Astrocyte (in vitro differentiated cells and primary cell): ENCODE measurements at regions not wholly inside any gene's neighbourhood (a gene's known extent, or its start where the extent isn't known, plus 50 kb on each side); places are given as distances from the start of the nearest gene placed in this dataset.

Source experiments
- DNase-seq: peaks from one replicate; pipeline ENCODE4 v3.0.0-alpha.2; 2010; ENCODE audit warnings: low read depth
- FAIRE-seq: peaks from 2 replicates; lab custom pipeline; 2011; peaks lifted over from hg19 to GRCh38; lab: Jason Lieb, UNC
- H2AFZ ChIP-seq: 2 replicates; pipeline ENCODE4 v1.6.0; 2012; ENCODE audit warnings: low read depth, low read length, inconsistent platforms
- H3K27ac ChIP-seq: 2 replicates; pipeline ENCODE4 v1.5.1; 2011; ENCODE audit warnings: low read depth, low read length, inconsistent platforms
- H3K27me3 ChIP-seq: 2 replicates; pipeline ENCODE4 v1.6.0; 2011; ENCODE audit warnings: low read length, inconsistent platforms; ENCODE audit not compliant: insufficient read depth
- H3K36me3 ChIP-seq: 2 replicates; pipeline ENCODE4 v1.5.1; 2011; ENCODE audit warnings: low read length, inconsistent platforms; ENCODE audit not compliant: insufficient read depth
- H3K4me1 ChIP-seq: 2 replicates; pipeline ENCODE4 v1.5.1; 2011; ENCODE audit warnings: low read length, inconsistent platforms; ENCODE audit not compliant: insufficient read depth
- H3K4me2 ChIP-seq: 2 replicates; pipeline ENCODE4 v1.6.0; 2012; ENCODE audit warnings: low read length, inconsistent platforms
- H3K4me3 ChIP-seq: 2 replicates; pipeline ENCODE4 v1.5.1; 2011; ENCODE audit warnings: low read depth, mild to moderate bottlenecking, low read length, inconsistent platforms; ENCODE audit not compliant: insufficient read depth
- H3K79me2 ChIP-seq: 2 replicates; pipeline ENCODE4 v1.6.0; 2012; ENCODE audit warnings: mild to moderate bottlenecking, low read length, inconsistent platforms; ENCODE audit not compliant: insufficient read depth
- H3K9ac ChIP-seq: 2 replicates; pipeline ENCODE4 v1.6.0; 2012; ENCODE audit warnings: mild to moderate bottlenecking, low read length, inconsistent platforms
- H3K9me3 ChIP-seq: 2 replicates; pipeline ENCODE4 v1.5.1; 2012; ENCODE audit warnings: low read depth, mild to moderate bottlenecking, low read length, inconsistent platforms; ENCODE audit not compliant: insufficient read depth
- H4K20me1 ChIP-seq: 2 replicates; pipeline ENCODE4 v1.6.0; 2012; ENCODE audit warnings: low read length, inconsistent platforms; ENCODE audit not compliant: insufficient read depth
- H3K27ac Mint-ChIP-seq: one replicate; pipeline ENCODE4 v1.8.0; 2021; ENCODE audit warnings: mild to moderate bottlenecking, mixed read lengths; ENCODE audit not compliant: unreplicated experiment
- H3K27me3 Mint-ChIP-seq: one replicate; pipeline ENCODE4 v1.8.0; 2021; ENCODE audit warnings: low read depth, mixed read lengths; ENCODE audit not compliant: unreplicated experiment
- H3K36me3 Mint-ChIP-seq: one replicate; pipeline ENCODE4 v1.8.0; 2021; ENCODE audit warnings: low read depth, mixed read lengths; ENCODE audit not compliant: unreplicated experiment
- H3K4me1 Mint-ChIP-seq: one replicate; pipeline ENCODE4 v1.8.0; 2021; ENCODE audit warnings: low read depth, mixed read lengths; ENCODE audit not compliant: unreplicated experiment
- H3K4me3 Mint-ChIP-seq: one replicate; pipeline ENCODE4 v1.8.0; 2021; ENCODE audit warnings: mild to moderate bottlenecking, moderate library complexity, mixed read lengths; ENCODE audit not compliant: unreplicated experiment
- H3K9me3 Mint-ChIP-seq: one replicate; pipeline ENCODE4 v1.8.0; 2021; ENCODE audit warnings: mild to moderate bottlenecking, mixed read lengths; ENCODE audit not compliant: unreplicated experiment
- CTCF ChIP-seq: IDR thresholded peaks from 2 replicates; pipeline ENCODE4 v1.5.1; 2011; ENCODE audit warnings: low read depth, mild to moderate bottlenecking, inconsistent platforms, low read length, moderate library complexity; ENCODE audit not compliant: insufficient read depth
- EZH2 ChIP-seq: IDR thresholded peaks from 2 replicates; pipeline ENCODE4 v1.6.1; 2012; ENCODE audit warnings: mild to moderate bottlenecking, low read length, inconsistent platforms; ENCODE audit not compliant: insufficient read depth

GRCh38 chr4:8772499-8773123 lies 99.0 kb downstream of the HMX1 start:
- Histone ChIP-seq H3K36me3 (no peaks in the 10 kb centered on the region), H3K9me3 (no peaks in the 10 kb centered on the region), H3K4me3 (no peak overlapping the region), H3K4me1 (no peaks in the 10 kb centered on the region), H3K4me2 (no peak overlapping the region), H3K27me3 (no peaks in the 10 kb centered on the region), H3K79me2 (no peaks in the 10 kb centered on the region), H2AFZ (no peak overlapping the region), H3K27ac (no peak overlapping the region), H3K9ac (no peak overlapping the region), H4K20me1 (no peaks in the 10 kb centered on the region)
- TF ChIP-seq EZH2 (no peak), CTCF (no peak)
- Mint-ChIP-seq H3K9me3 (peaks cover 2% of the 10 kb centered on the region), H3K36me3 (no peaks in the 10 kb centered on the region), H3K4me1 (peaks cover 5% of the 10 kb centered on the region), H3K4me3 (no peak overlapping the region), H3K27ac (no peak overlapping the region), H3K27me3 (peaks cover 40% of the 10 kb centered on the region)
- DNase-seq, result no peak
- FAIRE-seq, result no peak

DNA sequence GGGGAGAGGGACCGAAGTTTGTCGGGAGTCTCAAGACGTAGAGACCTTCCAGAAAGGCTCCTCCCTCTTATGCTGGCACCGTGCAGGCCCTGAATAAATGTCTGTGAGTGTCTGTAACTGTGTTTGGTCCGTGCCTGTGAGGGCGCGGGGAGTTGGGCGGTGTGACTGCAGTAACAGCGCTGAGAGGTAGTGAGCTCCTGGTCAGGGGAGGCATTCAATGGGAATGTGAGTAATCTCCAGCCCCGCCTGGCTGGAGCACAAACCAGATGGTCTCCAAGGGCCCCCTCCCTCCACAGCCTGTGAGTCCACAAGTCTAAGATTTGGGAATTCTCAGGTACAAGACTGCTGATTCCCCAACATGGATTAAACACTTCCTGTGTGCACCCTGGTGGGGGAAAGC lies 100.0 kb downstream of the HMX1 start:
- Mint-ChIP-seq H3K4me1 (peaks cover 2% of the 10 kb centered on the region), H3K27me3 (peaks cover 43% of the 10 kb centered on the region), H3K4me3 (no peak overlapping the region), H3K9me3 (peaks cover 2% of the 10 kb centered on the region), H3K36me3 (no peaks in the 10 kb centered on the region), H3K27ac (no peak overlapping the region)
- Histone ChIP-seq H3K27ac (no peak overlapping the region), H3K79me2 (no peaks in the 10 kb centered on the region), H3K36me3 (no peaks in the 10 kb centered on the region), H2AFZ (no peak overlapping the region), H3K4me3 (no peak overlapping the region), H4K20me1 (no peaks in the 10 kb centered on the region), H3K4me2 (no peak overlapping the region), H3K27me3 (no peaks in the 10 kb centered on the region), H3K9me3 (no peaks in the 10 kb centered on the region), H3K9ac (no peak overlapping the region), H3K4me1 (no peaks in the 10 kb centered on the region)
- FAIRE-seq (no peak), DNase-seq (no peak)
- TF ChIP-seq CTCF (no peak), EZH2 (no peak)

GRCh38 chr4:8771258-8771590 lies 100.4 kb downstream of the HMX1 start:
- TF ChIP-seq CTCF (no peak), EZH2 (no peak)
- Histone ChIP-seq H3K9me3 (no peaks in the 10 kb centered on the region), H3K4me3 (no peak overlapping the region), H2AFZ (no peak overlapping the region), H3K79me2 (no peaks in the 10 kb centered on the region), H3K9ac (no peak overlapping the region), H3K27ac (no peak overlapping the region), H3K36me3 (no peaks in the 10 kb centered on the region), H3K4me1 (no peaks in the 10 kb centered on the region), H3K4me2 (no peak overlapping the region), H4K20me1 (no peaks in the 10 kb centered on the region), H3K27me3 (no peaks in the 10 kb centered on the region)
- Mint-ChIP-seq H3K27ac (no peak overlapping the region), H3K4me3 (no peak overlapping the region), H3K36me3 (no peaks in the 10 kb centered on the region), H3K9me3 (no peaks in the 10 kb centered on the region), H3K27me3 (peaks cover 40% of the 10 kb centered on the region), H3K4me1 (peaks cover 2% of the 10 kb centered on the region)
- no peak for DNase-seq
- no peak for FAIRE-seq
